ENCODE measurements at regions not wholly inside any gene's neighbourhood (a gene's known extent, or its start where the extent isn't known, plus 50 kb on each side); places are given as distances from the start of the nearest gene placed in this dataset.

GRCh38 chr3:189490337-189490736 lies 140.9 kb upstream of the TP63 start:
- TF ChIP-seq, protein P1, sequence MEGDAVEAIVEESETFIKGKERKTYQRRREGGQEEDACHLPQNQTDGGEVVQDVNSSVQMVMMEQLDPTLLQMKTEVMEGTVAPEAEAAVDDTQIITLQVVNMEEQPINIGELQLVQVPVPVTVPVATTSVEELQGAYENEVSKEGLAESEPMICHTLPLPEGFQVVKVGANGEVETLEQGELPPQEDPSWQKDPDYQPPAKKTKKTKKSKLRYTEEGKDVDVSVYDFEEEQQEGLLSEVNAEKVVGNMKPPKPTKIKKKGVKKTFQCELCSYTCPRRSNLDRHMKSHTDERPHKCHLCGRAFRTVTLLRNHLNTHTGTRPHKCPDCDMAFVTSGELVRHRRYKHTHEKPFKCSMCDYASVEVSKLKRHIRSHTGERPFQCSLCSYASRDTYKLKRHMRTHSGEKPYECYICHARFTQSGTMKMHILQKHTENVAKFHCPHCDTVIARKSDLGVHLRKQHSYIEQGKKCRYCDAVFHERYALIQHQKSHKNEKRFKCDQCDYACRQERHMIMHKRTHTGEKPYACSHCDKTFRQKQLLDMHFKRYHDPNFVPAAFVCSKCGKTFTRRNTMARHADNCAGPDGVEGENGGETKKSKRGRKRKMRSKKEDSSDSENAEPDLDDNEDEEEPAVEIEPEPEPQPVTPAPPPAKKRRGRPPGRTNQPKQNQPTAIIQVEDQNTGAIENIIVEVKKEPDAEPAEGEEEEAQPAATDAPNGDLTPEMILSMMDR (IDR thresholded peaks at IDR 0.05) = no peak
- no peak for TF ChIP-seq ZFX (IDR thresholded peaks at IDR 0.05; ENCODE audit: borderline replicate concordance)
